HepG2 (cell line): ENCODE measurements at regions not wholly inside any gene's neighbourhood (a gene's known extent, or its start where the extent isn't known, plus 50 kb on each side); places are given as distances from the start of the nearest gene placed in this dataset.

Experiments
- ATAC-seq: fragments of 200-7000 bp; cut with Tn5 transposase; 3 replicates; pipeline ENCODE4 v1.9.1; 2020; ENCODE audit warnings: mild to moderate bottlenecking, moderate library complexity
- BruUV-seq: library from RNA; stranded (reverse); fragments of 400-500 nt; replicated peaks from 2 replicates; lab custom pipeline; 2021; lab: Mats Ljungman, UMichigan
- CTCF ChIA-PET: fragments of 300-600 bp; formaldehyde crosslinking; extraction: SDS; loops from one replicate; lab custom pipeline; 2021; ENCODE audit warnings: low total read pairs, inconsistent platforms, low intra/inter-chr PET ratio; lab: Yijun Ruan, JAX
- POLR2A ChIA-PET: fragments of 350-600 bp; sonication (Branson Sonifier 250); formaldehyde crosslinking; loops from one replicate; lab custom pipeline; 2020; ENCODE audit warnings: antibody characterized with exemption, inconsistent platforms; lab: Yijun Ruan, JAX
- DNase-seq: peaks from one replicate; pipeline ENCODE4 v3.0.0-alpha.2; 2015; ENCODE audit warnings: low spot score
- FAIRE-seq: peaks from 3 replicates; lab custom pipeline; 2011; peaks lifted over from hg19 to GRCh38; lab: Jason Lieb, UNC
- H2AFZ ChIP-seq: one replicate; pipeline ENCODE4 v1.6.1; 2011; ENCODE audit warnings: low read length, inconsistent platforms
- H3K27ac ChIP-seq: fragments of 300-600 bp; 3 replicates; pipeline ENCODE4 v1.8.0; 2011; ENCODE audit warnings: mixed run types, mild to moderate bottlenecking, mixed read lengths, low read length, inconsistent platforms; ENCODE audit not compliant: insufficient read depth; ENCODE audit errors: extremely low read length
- H3K27me3 ChIP-seq, 2 experiments: fragments of 200-600 bp in 1 of 2; 2 replicates in 1 of 2; 3 replicates in 1 of 2; pipeline versions ENCODE4 v1.6.0 to v1.8.0; 2011; ENCODE audit warnings: low read length in 2 of 2, mild to moderate bottlenecking in 2 of 2, moderate library complexity in 2 of 2, inconsistent platforms in 1 of 2; ENCODE audit not compliant: insufficient read depth in 2 of 2, control insufficient read depth in 1 of 2
- H3K36me3 ChIP-seq, 2 experiments: fragments of 200-600 bp in 1 of 2; replicated peaks in 1 of 2; 2 replicates in 1 of 2; 3 replicates in 1 of 2; pipeline versions ENCODE4 v1.5.1 to v1.8.0; 2011; ENCODE audit warnings: low read length in 2 of 2, inconsistent platforms in 1 of 2; ENCODE audit not compliant: insufficient read depth in 2 of 2, control insufficient read depth in 1 of 2
- H3K4me1 ChIP-seq: 2 replicates; pipeline ENCODE4 v1.5.1; 2012; ENCODE audit warnings: low read length, inconsistent platforms; ENCODE audit not compliant: insufficient read depth
- H3K4me2 ChIP-seq: 2 replicates; pipeline ENCODE4 v1.6.0; 2011; ENCODE audit warnings: low read depth, low read length, inconsistent platforms
- H3K4me3 ChIP-seq, 3 experiments: fragments of 200-600 bp in 1 of 3; sonication (generic), shearing (Covaris generic) in 1 of 3; replicated peaks in 1 of 3; 2 replicates each; pipeline ENCODE4 v1.5.1; 2011 to 2016; ENCODE audit warnings: low read length in 3 of 3, inconsistent platforms in 2 of 3, low read depth in 2 of 3, mild to moderate bottlenecking in 2 of 3, control low read depth in 1 of 3, mixed read lengths in 1 of 3; ENCODE audit not compliant: insufficient read depth in 1 of 3
- H3K79me2 ChIP-seq: one replicate; pipeline ENCODE4 v1.6.1; 2011; ENCODE audit warnings: low read length, inconsistent platforms; ENCODE audit not compliant: insufficient read depth
- H3K9ac ChIP-seq: 2 replicates; pipeline ENCODE4 v1.6.0; 2011; ENCODE audit warnings: mild to moderate bottlenecking, low read depth, low read length, inconsistent platforms; ENCODE audit not compliant: insufficient read depth
- H3K9me3 ChIP-seq: 2 replicates; pipeline ENCODE4 v1.5.1; 2012; ENCODE audit warnings: mild to moderate bottlenecking, low read length
- H4K20me1 ChIP-seq: 2 replicates; pipeline ENCODE4 v1.6.0; 2011; ENCODE audit warnings: inconsistent platforms, mild to moderate bottlenecking, low read length, moderate library complexity; ENCODE audit not compliant: insufficient read depth
- CCDC6 ChIP-seq: sonication (generic); formaldehyde crosslinking; IDR thresholded peaks from 2 replicates; pipeline ENCODE4 v1.8.1; 2022; ENCODE audit warnings: mild to moderate bottlenecking, missing genetic modification reagents, moderate library complexity
- ELF4 ChIP-seq: sonication (generic); formaldehyde crosslinking; IDR thresholded peaks from 2 replicates; pipeline ENCODE4 v1.5.0; 2020; ENCODE audit warnings: missing genetic modification reagents, mild to moderate bottlenecking, moderate library complexity, borderline replicate concordance
- ETV5 ChIP-seq: IDR thresholded peaks from 2 replicates; pipeline ENCODE4 v1.6.1; 2018; ENCODE audit warnings: missing biosample characterization, missing genetic modification reagents, inconsistent platforms, borderline replicate concordance
- MAX ChIP-seq: IDR thresholded peaks from 2 replicates; pipeline ENCODE4 v1.6.1; 2012; ENCODE audit warnings: inconsistent platforms
- MBNL3 ChIP-seq: fragments of 250-450 bp; sonication (Bioruptor Pico); conservative IDR thresholded peaks from 2 replicates; pipeline ENCODE4 v1.8.0; 2022; ENCODE audit warnings: mild to moderate bottlenecking, inconsistent platforms
- MLLT10 ChIP-seq: sonication (generic); formaldehyde crosslinking; IDR thresholded peaks from 2 replicates; pipeline ENCODE4 v1.4.0; 2020; ENCODE audit warnings: missing genetic modification reagents
- MXD3 ChIP-seq: IDR thresholded peaks from 2 replicates; pipeline ENCODE4 v1.6.1; 2016; ENCODE audit warnings: mild to moderate bottlenecking, missing biosample characterization, missing genetic modification reagents
- NAIF1 ChIP-seq: sonication (generic); formaldehyde crosslinking; IDR thresholded peaks from 2 replicates; pipeline ENCODE4 v1.5.0; 2020; ENCODE audit warnings: mild to moderate bottlenecking, missing genetic modification reagents, borderline replicate concordance
- NFKBIZ ChIP-seq: IDR thresholded peaks from 2 replicates; pipeline ENCODE4 v1.6.1; 2018; ENCODE audit warnings: missing genetic modification reagents, missing compliant biosample characterization
- REXO4 ChIP-seq: sonication (generic); formaldehyde crosslinking; IDR thresholded peaks from 2 replicates; pipeline ENCODE4 v1.8.0; 2022; ENCODE audit warnings: missing genetic modification reagents, mild to moderate bottlenecking, borderline replicate concordance
- ZBTB14 ChIP-seq: sonication (generic); formaldehyde crosslinking; IDR thresholded peaks from 2 replicates; pipeline ENCODE4 v1.4.0; 2020; ENCODE audit warnings: missing genetic modification reagents
- ZNF501 ChIP-seq: sonication (generic); formaldehyde crosslinking; IDR thresholded peaks from 2 replicates; pipeline ENCODE4 v1.5.1; 2020; ENCODE audit warnings: mild to moderate bottlenecking, moderate library complexity, missing genetic modification reagents
- ZNF512B ChIP-seq: sonication (generic); formaldehyde crosslinking; IDR thresholded peaks from 2 replicates; pipeline ENCODE4 v1.5.1; 2020; ENCODE audit warnings: missing genetic modification reagents, mild to moderate bottlenecking, borderline replicate concordance
- ZNF574 ChIP-seq: sonication (generic); formaldehyde crosslinking; IDR thresholded peaks from 2 replicates; pipeline ENCODE4 v1.4.0; 2020; ENCODE audit warnings: missing genetic modification reagents
- WGBS: methylation state at CpG from one replicate; pipeline ENCODE4 v1.1.6; 2017; ENCODE audit warnings: low lambda C conversion rate; 5-methylcytosine and 5-hydroxymethylcytosine counted together
- in situ Hi-C: cut with HindIII; loops from 2 replicates; pipeline ENCODE4 v1.10.0; 2017; ENCODE audit warnings: low pct_unique_long_range_greater_than_20kb; ENCODE audit not compliant: extremely low pct_ligation_motif_present
- intact Hi-C: fragments of 100-400 bp; cut with micrococcal nuclease; formaldehyde crosslinking; loops from one replicate; pipeline ENCODE4 v1.10.0; 2022; ENCODE audit not compliant: unreplicated experiment

GRCh38 chr1:63023171-63023570, 239.2 kb downstream of the ATG4C start:
- no peak for FAIRE-seq
- CTCF ChIA-PET: no interaction called here
- BruUV-seq: no TSS peak

More at GRCh38 chr1:63023171-63023570, 239.2 kb downstream of the ATG4C start:
- H3K27ac ChIP-seq: no peak overlapping the region
- H3K9ac ChIP-seq: no peak overlapping the region
- H3K4me2 ChIP-seq: no peak overlapping the region
- no peak for DNase-seq
- H3K9me3 ChIP-seq: no peaks in the 10 kb centered on the region
- H3K4me3 ChIP-seq: no peak overlapping the region
- no peaks in the 10 kb centered on the region for H3K4me1 ChIP-seq
- WGBS: 18% methylated on average over 7 of the region's 7 CpGs
- TF ChIP-seq ETV5: no peak
- no peak for TF ChIP-seq NFKBIZ (CRISPR knock-in tag)
- no peak for TF ChIP-seq CCDC6 (CRISPR knock-in tag)
- no peak for TF ChIP-seq MXD3 (CRISPR knock-in tag)
- no peak for TF ChIP-seq ZNF574
- TF ChIP-seq MLLT10 (CRISPR knock-in tag): no peak
- TF ChIP-seq ZNF512B (CRISPR knock-in tag): no peak
- no peak for TF ChIP-seq MAX
- no peak for TF ChIP-seq MBNL3 (CRISPR knock-in tag)
- TF ChIP-seq ZBTB14 (CRISPR knock-in tag): no peak
- no peak for TF ChIP-seq ZNF501 (CRISPR knock-in tag)
- no peak for TF ChIP-seq NAIF1
- no peak for TF ChIP-seq ELF4 (CRISPR knock-in tag)
- TF ChIP-seq REXO4 (CRISPR knock-in tag): no peak
- H3K36me3 ChIP-seq: no peaks in the 10 kb centered on the region
- H4K20me1 ChIP-seq: no peaks in the 10 kb centered on the region
- intact Hi-C loops: no loop called here
- POLR2A ChIA-PET: no interaction called here
- H2AFZ ChIP-seq: no peak overlapping the region
- no peak for ATAC-seq
- H3K27me3 ChIP-seq: no peaks in the 10 kb centered on the region
- H3K79me2 ChIP-seq: no peaks in the 10 kb centered on the region
- in situ Hi-C loops: loop anchor here (25.0 kb wide), 1 partner anchor 514 kb away; no protein-coding TSS in a partner anchor
